ENCODE measurements at regions not wholly inside any gene's neighbourhood (a gene's known extent, or its start where the extent isn't known, plus 50 kb on each side); places are given as distances from the start of the nearest gene placed in this dataset.

DNA sequence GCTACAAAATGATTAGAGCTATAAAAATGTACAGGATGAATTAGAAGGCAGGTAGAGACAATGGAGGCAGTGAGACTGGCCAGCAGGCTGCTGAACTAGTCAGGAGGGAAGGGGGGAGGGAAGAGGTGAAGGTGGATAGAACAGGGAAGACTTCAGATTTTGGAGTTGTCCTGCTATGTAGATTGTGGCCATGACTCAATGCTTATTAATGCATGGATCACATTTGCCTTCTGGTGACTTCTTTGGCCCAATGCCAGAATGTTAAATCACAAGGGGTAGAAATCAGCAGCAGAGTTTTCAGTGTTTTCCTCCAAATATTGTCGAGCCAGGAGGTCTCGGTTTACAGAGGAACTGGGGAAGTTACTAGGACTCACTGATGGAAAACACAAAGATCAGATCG lies 346.6 kb downstream of the AASDHPPT start:
- no peak overlapping the region for H3K27ac ChIP-seq
- no peaks in the 10 kb centered on the region for H3K27me3 ChIP-seq
- intact Hi-C loops (cut with DNase I) = no loop called here
- TF ChIP-seq, protein P1, sequence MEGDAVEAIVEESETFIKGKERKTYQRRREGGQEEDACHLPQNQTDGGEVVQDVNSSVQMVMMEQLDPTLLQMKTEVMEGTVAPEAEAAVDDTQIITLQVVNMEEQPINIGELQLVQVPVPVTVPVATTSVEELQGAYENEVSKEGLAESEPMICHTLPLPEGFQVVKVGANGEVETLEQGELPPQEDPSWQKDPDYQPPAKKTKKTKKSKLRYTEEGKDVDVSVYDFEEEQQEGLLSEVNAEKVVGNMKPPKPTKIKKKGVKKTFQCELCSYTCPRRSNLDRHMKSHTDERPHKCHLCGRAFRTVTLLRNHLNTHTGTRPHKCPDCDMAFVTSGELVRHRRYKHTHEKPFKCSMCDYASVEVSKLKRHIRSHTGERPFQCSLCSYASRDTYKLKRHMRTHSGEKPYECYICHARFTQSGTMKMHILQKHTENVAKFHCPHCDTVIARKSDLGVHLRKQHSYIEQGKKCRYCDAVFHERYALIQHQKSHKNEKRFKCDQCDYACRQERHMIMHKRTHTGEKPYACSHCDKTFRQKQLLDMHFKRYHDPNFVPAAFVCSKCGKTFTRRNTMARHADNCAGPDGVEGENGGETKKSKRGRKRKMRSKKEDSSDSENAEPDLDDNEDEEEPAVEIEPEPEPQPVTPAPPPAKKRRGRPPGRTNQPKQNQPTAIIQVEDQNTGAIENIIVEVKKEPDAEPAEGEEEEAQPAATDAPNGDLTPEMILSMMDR (IDR thresholded peaks at IDR 0.05) = no peak
- TF ChIP-seq POLR2A (IDR thresholded peaks at IDR 0.05) = no peak
- DNase-seq = no peak
- H3K4me1 ChIP-seq (replicated peaks in 1 of 2) = no peaks in the 10 kb centered on the region
- H3K36me3 ChIP-seq (replicated peaks in 1 of 2) = no peaks in the 10 kb centered on the region
- H3K9me3 ChIP-seq (replicated peaks in 1 of 3) = no peaks in the 10 kb centered on the region
- H3K4me3 ChIP-seq = no peak overlapping the region
- WGBS, 4 donors = 75 to 86% (median 84%) methylated on average over 3 of the region's 3 CpGs

DNA sequence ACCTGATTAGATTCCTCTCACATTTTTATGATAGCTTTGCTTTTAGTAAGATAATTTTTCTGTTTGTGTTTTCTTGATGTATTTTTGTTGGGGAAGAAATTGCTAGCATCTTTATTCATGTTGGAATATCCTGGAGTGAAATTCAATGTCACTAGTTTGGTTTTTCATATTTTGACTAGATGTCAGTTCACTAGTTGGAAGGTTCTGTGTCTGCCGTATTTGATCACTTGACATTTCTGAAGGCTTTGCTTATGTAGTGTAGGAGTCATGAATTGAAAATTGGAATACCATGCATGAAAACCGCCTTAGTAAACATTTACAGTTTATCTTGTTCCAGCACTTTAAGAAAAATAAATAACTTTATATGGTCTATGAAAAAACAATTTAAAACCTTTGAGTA lies 348.4 kb downstream of the AASDHPPT start:
- whole genome bisulfite sequencing, 4 donors = 81 to 87% (median 83%) methylated on average over 2 of the region's 2 CpGs
- intact Hi-C loops (cut with DNase I) = no loop called here

DNA sequence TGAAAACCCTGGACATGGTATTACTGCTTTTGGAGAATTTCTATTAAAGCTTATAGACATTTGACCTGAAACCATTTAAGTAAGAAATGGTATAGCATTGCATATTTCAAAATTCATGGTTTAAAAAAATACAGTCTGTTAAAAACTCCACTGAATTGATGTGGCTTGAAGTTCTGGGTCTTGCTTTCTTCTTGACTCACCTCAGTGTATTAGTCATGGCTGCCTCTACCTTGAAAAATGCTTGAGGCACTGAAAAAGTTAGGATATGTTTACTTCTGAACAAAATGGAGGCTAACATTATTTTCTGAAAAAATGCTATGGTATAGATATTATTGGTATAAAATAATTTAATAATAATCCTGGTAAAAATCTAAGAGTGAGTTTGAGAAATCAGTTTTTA lies 349.2 kb downstream of the AASDHPPT start:
- Histone ChIP-seq H3K36me3 (replicated peaks in 1 of 2) (no peaks in the 10 kb centered on the region), H3K27ac (no peak overlapping the region), H3K9me3 (replicated peaks in 1 of 3) (no peaks in the 10 kb centered on the region), H3K27me3 (no peaks in the 10 kb centered on the region), H3K4me3 (no peak overlapping the region), H3K4me1 (replicated peaks in 1 of 2) (no peaks in the 10 kb centered on the region)
- DNase-seq = no peak
- TF ChIP-seq POLR2A (IDR thresholded peaks at IDR 0.05) = no peak
- TF ChIP-seq, protein P1 (IDR thresholded peaks at IDR 0.05) = no peak
- intact Hi-C loops (cut with DNase I) = no loop called here

More for the DNA sequence above, 348.4 kb downstream of the AASDHPPT start:
- H3K4me1 ChIP-seq (replicated peaks in 1 of 2) = no peaks in the 10 kb centered on the region
- no peak for DNase-seq
- no peak overlapping the region for H3K4me3 ChIP-seq
- TF ChIP-seq POLR2A (IDR thresholded peaks at IDR 0.05) = no peak
- TF ChIP-seq, protein P1 (IDR thresholded peaks at IDR 0.05) = no peak
- H3K27me3 ChIP-seq = no peaks in the 10 kb centered on the region
- H3K36me3 ChIP-seq (replicated peaks in 1 of 2) = no peaks in the 10 kb centered on the region
- no peaks in the 10 kb centered on the region for H3K9me3 ChIP-seq (replicated peaks in 1 of 3)
- H3K27ac ChIP-seq = no peak overlapping the region

DNA sequence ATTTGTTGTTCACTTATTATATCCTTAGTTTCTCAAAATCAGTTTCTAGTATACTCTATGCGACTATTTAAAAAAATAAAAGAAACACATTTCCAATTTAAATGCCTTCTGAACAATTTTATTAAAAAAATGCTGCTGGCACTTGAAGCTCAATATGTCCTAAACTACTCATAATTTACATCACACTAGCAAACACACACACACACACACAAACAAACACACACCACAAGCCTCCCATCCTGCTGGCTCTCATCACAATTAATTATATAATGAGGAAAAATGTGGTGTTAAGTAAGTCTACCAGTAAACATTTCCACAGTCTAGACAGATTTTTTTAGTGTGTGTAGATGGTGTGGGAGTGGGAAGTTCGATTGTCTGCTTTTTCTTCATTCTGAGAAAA lies 350.3 kb downstream of the AASDHPPT start:
- 69 to 83% (median 76%) methylated on average over 2 of the region's 2 CpGs for WGBS, 4 donors
- TF ChIP-seq, protein P1 (IDR thresholded peaks at IDR 0.05) = no peak
- no peak for TF ChIP-seq POLR2A (IDR thresholded peaks at IDR 0.05)
- intact Hi-C loops (cut with DNase I) = no loop called here

More for the DNA sequence above, 350.3 kb downstream of the AASDHPPT start:
- H3K27ac ChIP-seq = no peak overlapping the region
- H3K4me3 ChIP-seq = no peak overlapping the region
- H3K9me3 ChIP-seq (replicated peaks in 1 of 3) = no peaks in the 10 kb centered on the region
- no peaks in the 10 kb centered on the region for H3K4me1 ChIP-seq (replicated peaks in 1 of 2)
- no peaks in the 10 kb centered on the region for H3K36me3 ChIP-seq (replicated peaks in 1 of 2)
- no peaks in the 10 kb centered on the region for H3K27me3 ChIP-seq
- DNase-seq = no peak

All from adrenal gland (tissue), 9 donors.